ENCODE measurements at regions not wholly inside any gene's neighbourhood (a gene's known extent, or its start where the extent isn't known, plus 50 kb on each side); places are given as distances from the start of the nearest gene placed in this dataset.

GRCh38 chr2:30031184-30031583, 109.8 kb upstream of the ALK start:
- no peaks in the 10 kb centered on the region for H3K9me3 Mint-ChIP-seq
- no peak for DNase-seq
- no peaks in the 10 kb centered on the region for H3K4me1 Mint-ChIP-seq
- no peak overlapping the region for H3K4me3 Mint-ChIP-seq
- H3K27ac Mint-ChIP-seq: no peak overlapping the region
- H3K27me3 Mint-ChIP-seq (ENCODE audit: low read depth in 3 of 3): peaks cover 0 to 9% (median 6%) of the 10 kb centered on the region in 3 donors
- no peaks in the 10 kb centered on the region for H3K36me3 Mint-ChIP-seq

DNA sequence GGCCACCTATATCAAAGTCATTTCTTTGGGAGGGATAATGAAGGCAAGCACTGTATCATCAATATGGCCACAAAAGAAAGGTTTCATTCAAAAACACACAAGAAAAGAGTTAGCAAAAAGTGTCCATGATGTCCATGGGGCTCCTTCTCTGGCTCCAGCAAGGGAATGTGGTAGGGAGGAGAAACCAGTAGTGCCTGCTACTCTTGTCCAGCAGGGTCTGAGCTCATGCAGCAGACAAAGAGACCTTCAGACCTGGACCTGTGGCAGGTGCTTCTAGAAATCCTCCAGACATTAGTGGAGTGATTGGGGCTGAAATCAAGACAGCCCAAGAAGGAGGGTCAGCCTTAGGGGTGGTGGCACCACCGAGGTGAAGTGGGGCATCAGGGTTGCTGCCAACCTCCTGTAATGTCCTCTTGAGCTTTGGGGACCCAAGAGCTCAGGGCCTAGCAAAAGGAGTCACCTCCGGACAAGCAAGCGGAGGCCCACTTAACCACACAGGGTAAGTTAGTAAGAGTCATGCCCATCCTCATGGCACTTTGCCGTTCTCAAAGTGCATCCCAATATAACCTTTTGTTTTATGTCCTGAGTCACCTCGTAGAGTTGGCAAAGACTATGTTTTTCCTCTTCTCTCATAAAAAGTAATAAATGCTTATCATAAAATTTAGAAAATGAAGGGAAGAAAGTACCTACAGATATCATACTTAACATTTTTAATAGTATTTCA, 112.6 kb upstream of the YPEL5 start:
- Mint-ChIP-seq H3K36me3 (no peaks in the 10 kb centered on the region), H3K4me1 (no peaks in the 10 kb centered on the region), H3K27ac (no peak overlapping the region), H3K27me3 (ENCODE audit: low read depth in 3 of 3) (peaks cover 2 to 4% (median 4%) of the 10 kb centered on the region in 3 donors), H3K4me3 (no peak overlapping the region), H3K9me3 (no peaks in the 10 kb centered on the region)
- DNase-seq: no peak

DNA sequence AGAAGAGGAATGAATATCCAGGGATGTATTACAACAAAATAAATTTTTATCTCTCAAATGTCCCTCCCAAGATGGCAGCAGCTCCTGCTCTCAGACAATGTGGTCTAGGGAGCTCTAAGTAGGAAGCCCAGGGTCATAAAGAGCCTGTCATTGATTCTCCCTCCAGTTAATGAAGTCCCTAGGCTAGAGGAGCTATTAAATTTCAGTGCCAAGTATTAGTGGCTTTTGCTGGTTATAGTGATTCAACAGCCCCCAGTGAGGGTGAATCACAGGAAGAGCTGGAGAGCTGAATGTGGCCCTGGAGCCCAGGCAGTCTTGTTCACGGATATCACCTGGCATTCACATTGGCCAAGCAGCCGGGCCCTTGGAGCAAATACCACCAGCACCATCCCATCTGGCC, 109.8 kb upstream of the YPEL5 start:
- no peaks in the 10 kb centered on the region for H3K9me3 Mint-ChIP-seq
- H3K4me3 Mint-ChIP-seq: no peak overlapping the region
- DNase-seq: no peak

GRCh38 chr2:30038419-30038818, 108.4 kb upstream of the YPEL5 start:
- no peak for DNase-seq
- Mint-ChIP-seq H3K27me3 (ENCODE audit: low read depth in 3 of 3) (peaks cover 2 to 6% (median 4%) of the 10 kb centered on the region in 3 donors), H3K9me3 (no peaks in the 10 kb centered on the region), H3K27ac (no peak overlapping the region), H3K4me3 (no peak overlapping the region), H3K36me3 (no peaks in the 10 kb centered on the region), H3K4me1 (no peaks in the 10 kb centered on the region)

More for the DNA sequence above, 109.8 kb upstream of the YPEL5 start:
- no peaks in the 10 kb centered on the region for H3K4me1 Mint-ChIP-seq
- H3K36me3 Mint-ChIP-seq: no peaks in the 10 kb centered on the region
- peaks cover 2 to 6% (median 4%) of the 10 kb centered on the region in 3 donors for H3K27me3 Mint-ChIP-seq (ENCODE audit: low read depth in 3 of 3)
- no peak overlapping the region for H3K27ac Mint-ChIP-seq

DNA sequence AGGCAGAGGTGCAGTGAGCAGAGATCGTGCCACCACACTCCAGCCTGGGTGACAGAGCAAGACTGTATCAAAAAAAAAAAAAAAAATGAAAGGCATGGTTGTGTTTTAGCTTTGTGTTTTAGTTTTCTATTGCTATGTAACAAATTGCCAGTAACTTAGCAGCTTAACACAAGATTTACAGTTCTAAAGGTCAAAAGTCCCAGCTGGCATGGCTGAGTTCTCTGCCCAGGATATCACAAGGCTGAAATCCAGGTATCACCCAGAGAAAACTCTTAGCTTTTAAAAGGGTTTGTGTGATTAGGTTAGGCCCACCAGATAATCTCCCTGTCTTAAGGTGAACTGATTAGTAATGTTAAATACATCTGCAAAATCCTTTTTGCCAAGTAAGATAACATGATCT, 107.7 kb upstream of the YPEL5 start:
- H3K36me3 Mint-ChIP-seq: no peaks in the 10 kb centered on the region
- H3K27ac Mint-ChIP-seq: no peak overlapping the region
- H3K9me3 Mint-ChIP-seq: no peaks in the 10 kb centered on the region
- DNase-seq: no peak
- no peaks in the 10 kb centered on the region for H3K4me1 Mint-ChIP-seq
- H3K27me3 Mint-ChIP-seq (ENCODE audit: low read depth in 3 of 3): peaks cover 2 to 6% (median 5%) of the 10 kb centered on the region in 3 donors
- H3K4me3 Mint-ChIP-seq: no peak overlapping the region

GRCh38 chr2:30040147-30040546, 106.7 kb upstream of the YPEL5 start:
- Mint-ChIP-seq H3K27ac (no peak overlapping the region), H3K4me3 (no peak overlapping the region), H3K4me1 (no peaks in the 10 kb centered on the region), H3K36me3 (no peaks in the 10 kb centered on the region), H3K27me3 (ENCODE audit: low read depth in 3 of 3) (peaks cover 0 to 11% (median 5%) of the 10 kb centered on the region in 3 donors), H3K9me3 (no peaks in the 10 kb centered on the region)
- DNase-seq: no peak

DNA sequence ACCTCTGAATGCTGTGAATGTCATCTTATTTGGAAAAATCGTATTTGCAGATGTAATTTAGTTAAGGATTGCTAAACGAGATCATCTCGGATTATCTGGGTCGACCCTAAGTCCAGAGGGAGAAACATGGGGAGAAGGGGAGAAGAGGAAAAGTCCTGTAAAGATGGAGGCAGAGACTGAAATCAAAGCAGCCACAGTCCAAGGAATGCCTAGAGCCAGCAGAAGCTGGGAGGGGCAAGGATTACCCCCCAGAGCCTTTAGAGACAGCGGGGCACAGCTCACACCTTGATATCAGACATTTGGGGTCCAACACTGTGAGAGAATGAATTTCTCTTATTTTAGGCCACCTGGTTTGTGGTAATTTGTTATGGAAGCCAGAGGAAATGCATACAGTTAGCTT, 104.9 kb upstream of the YPEL5 start:
- DNase-seq: no peak
- no peak overlapping the region for H3K4me3 Mint-ChIP-seq
- no peaks in the 10 kb centered on the region for H3K36me3 Mint-ChIP-seq
- no peaks in the 10 kb centered on the region for H3K9me3 Mint-ChIP-seq
- no peak overlapping the region for H3K27ac Mint-ChIP-seq
- peaks cover 3 to 10% (median 5%) of the 10 kb centered on the region in 3 donors for H3K27me3 Mint-ChIP-seq (ENCODE audit: low read depth in 3 of 3)
- no peaks in the 10 kb centered on the region for H3K4me1 Mint-ChIP-seq

- Mint-ChIP-seq H3K27me3 (ENCODE audit: low read depth in 3 of 3) (peaks cover 3 to 15% (median 4%) of the 10 kb centered on the region in 3 donors), H3K9me3 (no peaks in the 10 kb centered on the region), H3K27ac (no peak overlapping the region), H3K4me1 (no peaks in the 10 kb centered on the region), H3K4me3 (no peak overlapping the region), H3K36me3 (no peaks in the 10 kb centered on the region)
- DNase-seq: no peak
These were observed 100.4 kb upstream of the YPEL5 start for GRCh38 chr2:30046396-30046795.

DNA sequence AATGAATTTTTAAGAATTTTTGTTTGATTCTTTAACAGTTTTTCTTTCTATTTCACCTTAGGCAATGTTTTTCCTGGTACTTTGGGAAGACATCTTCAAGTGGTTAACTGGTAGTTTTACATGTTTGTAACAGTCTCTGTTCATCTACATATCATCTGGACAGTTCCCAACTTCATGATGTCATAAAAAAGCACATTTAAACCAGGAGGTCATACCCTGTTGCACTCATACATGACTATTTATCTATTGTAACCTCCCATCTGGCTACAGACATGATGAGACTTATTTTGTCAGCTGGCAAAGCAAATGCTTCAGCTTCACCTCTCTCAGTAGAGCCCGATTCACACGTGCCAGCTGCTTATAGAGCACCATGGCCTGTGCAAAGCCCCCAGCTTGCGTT, 99.8 kb upstream of the YPEL5 start:
- Mint-ChIP-seq H3K9me3 (no peaks in the 10 kb centered on the region), H3K4me1 (no peaks in the 10 kb centered on the region), H3K4me3 (no peak overlapping the region), H3K27ac (no peak overlapping the region), H3K27me3 (ENCODE audit: low read depth in 3 of 3) (peaks cover 3 to 15% (median 4%) of the 10 kb centered on the region in 3 donors), H3K36me3 (no peaks in the 10 kb centered on the region)
- no peak for DNase-seq

- H3K4me3 Mint-ChIP-seq: no peak overlapping the region
- peaks cover 3 to 15% (median 4%) of the 10 kb centered on the region in 3 donors for H3K27me3 Mint-ChIP-seq (ENCODE audit: low read depth in 3 of 3)
- H3K27ac Mint-ChIP-seq: no peak overlapping the region
- no peaks in the 10 kb centered on the region for H3K4me1 Mint-ChIP-seq
- H3K9me3 Mint-ChIP-seq: peaks cover 0 to 3% (median 0%) of the 10 kb centered on the region in 6 donors
- no peak for DNase-seq
- no peaks in the 10 kb centered on the region for H3K36me3 Mint-ChIP-seq
These were observed 98.1 kb upstream of the YPEL5 start for GRCh38 chr2:30048636-30049175.

DNA sequence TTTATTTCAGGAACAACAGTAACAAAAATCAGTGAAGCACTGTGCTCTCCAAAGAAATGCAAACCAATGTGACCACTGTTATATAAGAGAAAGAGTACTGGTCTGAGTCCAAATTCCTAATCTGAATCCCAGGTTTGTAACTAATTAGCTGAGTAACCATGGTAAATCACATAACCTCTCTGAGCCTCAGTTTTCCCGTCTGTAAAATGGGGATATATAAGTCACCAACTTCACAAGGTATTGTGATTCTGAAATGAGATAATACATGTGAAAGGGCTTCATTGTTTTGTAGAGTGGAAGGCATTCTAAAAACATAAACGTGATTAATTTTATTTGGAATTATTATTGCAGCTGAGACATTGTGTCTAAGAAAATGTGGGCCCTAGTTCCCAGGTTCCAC, 91.3 kb upstream of the YPEL5 start:
- H3K4me1 Mint-ChIP-seq: no peaks in the 10 kb centered on the region
- no peaks in the 10 kb centered on the region for H3K36me3 Mint-ChIP-seq
- peaks cover 0 to 3% (median 0%) of the 10 kb centered on the region in 6 donors for H3K9me3 Mint-ChIP-seq
- peaks cover 0 to 7% (median 3%) of the 10 kb centered on the region in 3 donors for H3K27me3 Mint-ChIP-seq (ENCODE audit: low read depth in 3 of 3)
- H3K4me3 Mint-ChIP-seq: no peak overlapping the region
- no peak for DNase-seq
- H3K27ac Mint-ChIP-seq: no peak overlapping the region

DNA sequence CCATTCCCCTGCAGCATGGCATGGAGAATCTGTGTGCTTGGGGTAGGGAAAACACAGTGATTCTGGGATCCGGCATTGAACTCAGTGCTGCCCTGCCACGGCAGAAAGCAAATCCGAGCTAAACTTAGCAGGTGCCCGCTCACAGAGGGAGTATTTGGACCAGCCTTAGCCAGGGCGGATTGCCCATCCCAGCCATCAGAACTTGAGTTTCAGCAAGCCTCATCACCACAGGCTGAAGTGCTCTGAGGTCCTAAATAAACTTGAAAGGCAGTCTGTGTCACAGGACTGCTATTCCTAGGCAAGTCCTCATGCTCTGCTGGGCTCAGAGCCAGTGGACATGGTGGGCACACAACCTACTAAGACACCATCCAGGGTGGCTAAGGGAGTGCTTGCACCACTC, 86.2 kb upstream of the YPEL5 start:
- H3K36me3 Mint-ChIP-seq: peaks cover 0 to 4% (median 0%) of the 10 kb centered on the region in 3 donors
- peaks cover 8 to 34% (median 22%) of the 10 kb centered on the region in 6 donors for H3K9me3 Mint-ChIP-seq
- H3K27ac Mint-ChIP-seq: no peak overlapping the region
- DNase-seq: no peak
- H3K4me3 Mint-ChIP-seq: no peak overlapping the region
- peaks cover 2 to 15% (median 4%) of the 10 kb centered on the region in 3 donors for H3K27me3 Mint-ChIP-seq (ENCODE audit: low read depth in 3 of 3)
- H3K4me1 Mint-ChIP-seq: no peaks in the 10 kb centered on the region

GRCh38 chr2:30068067-30068466, 78.7 kb upstream of the YPEL5 start:
- peaks cover 4 to 20% (median 6%) of the 10 kb centered on the region in 3 donors for H3K27me3 Mint-ChIP-seq (ENCODE audit: low read depth in 3 of 3)
- no peaks in the 10 kb centered on the region for H3K4me1 Mint-ChIP-seq
- no peak overlapping the region for H3K27ac Mint-ChIP-seq
- H3K9me3 Mint-ChIP-seq: peaks cover 8 to 28% (median 17%) of the 10 kb centered on the region in 6 donors
- DNase-seq: no peak
- H3K36me3 Mint-ChIP-seq: peaks cover 0 to 4% (median 0%) of the 10 kb centered on the region in 3 donors
- H3K4me3 Mint-ChIP-seq: no peak overlapping the region

GRCh38 chr2:30072250-30072842, 74.5 kb upstream of the YPEL5 start:
- H3K27ac Mint-ChIP-seq: no peak overlapping the region
- peaks cover 5 to 8% (median 6%) of the 10 kb centered on the region in 3 donors for H3K27me3 Mint-ChIP-seq (ENCODE audit: low read depth in 3 of 3)
- H3K4me1 Mint-ChIP-seq: no peaks in the 10 kb centered on the region
- no peaks in the 10 kb centered on the region for H3K36me3 Mint-ChIP-seq
- peak; percentile 17 to 33 (median 22) for DNase-seq
- H3K4me3 Mint-ChIP-seq: no peak overlapping the region
- H3K9me3 Mint-ChIP-seq: no peaks in the 10 kb centered on the region
